Amygdala (tissue), 56 donors: ENCODE measurements at regions not wholly inside any gene's neighbourhood (a gene's known extent, or its start where the extent isn't known, plus 50 kb on each side); places are given as distances from the start of the nearest gene placed in this dataset.

Source experiments
- DNase-seq, 56 donors: peaks; one replicate each; lab custom pipeline; 2025; lab: John Stamatoyannopoulos, UW

GRCh38 chr3:70899816-70900215 is 587.4 kb upstream of the MDFIC2 start:
- DNase-seq: no peak

- no peak for DNase-seq
These were observed 577.6 kb upstream of the MDFIC2 start for GRCh38 chr3:70890020-70890394.

- DNase-seq: no peak
These were observed 577.0 kb upstream of the MDFIC2 start for GRCh38 chr3:70889162-70890019.

GRCh38 chr3:70885636-70886035 is 573.2 kb upstream of the MDFIC2 start:
- DNase-seq: no peak

- no peak for DNase-seq
These were observed 569.7 kb upstream of the MDFIC2 start for GRCh38 chr3:70882104-70882503.

- no peak for DNase-seq
These were observed 568.0 kb upstream of the MDFIC2 start for GRCh38 chr3:70880421-70880820.

GRCh38 chr3:70876154-70876553 is 563.7 kb upstream of the MDFIC2 start:
- DNase-seq: no peak

GRCh38 chr3:70874196-70874595 is 561.8 kb upstream of the MDFIC2 start:
- no peak for DNase-seq

- no peak for DNase-seq
These were observed 561.2 kb upstream of the MDFIC2 start for GRCh38 chr3:70873686-70874085.

GRCh38 chr3:70871909-70872656 is 559.6 kb upstream of the MDFIC2 start:
- no peak for DNase-seq

- no peak for DNase-seq
These were observed 558.1 kb upstream of the MDFIC2 start for GRCh38 chr3:70870576-70870975.

- no peak for DNase-seq
These were observed 556.1 kb upstream of the MDFIC2 start for GRCh38 chr3:70868561-70868960.

GRCh38 chr3:70863049-70863448 is 550.6 kb upstream of the MDFIC2 start:
- DNase-seq: no peak

- DNase-seq: no peak
These were observed 549.4 kb upstream of the MDFIC2 start for GRCh38 chr3:70861855-70862254.

GRCh38 chr3:70861234-70861633 is 548.8 kb upstream of the MDFIC2 start:
- DNase-seq: no peak

- DNase-seq: no peak
These were observed 545.5 kb upstream of the MDFIC2 start for GRCh38 chr3:70857916-70858315.

- DNase-seq: no peak
These were observed 544.1 kb upstream of the MDFIC2 start for GRCh38 chr3:70856414-70857162.

GRCh38 chr3:70855149-70855548 is 542.7 kb upstream of the MDFIC2 start:
- DNase-seq: no peak

GRCh38 chr3:70854108-70854507 is 541.7 kb upstream of the MDFIC2 start:
- DNase-seq: no peak

- DNase-seq: no peak
These were observed 540.9 kb upstream of the MDFIC2 start for GRCh38 chr3:70853161-70853944.
